ENCODE measurements at regions not wholly inside any gene's neighbourhood (a gene's known extent, or its start where the extent isn't known, plus 50 kb on each side); places are given as distances from the start of the nearest gene placed in this dataset.

DNA sequence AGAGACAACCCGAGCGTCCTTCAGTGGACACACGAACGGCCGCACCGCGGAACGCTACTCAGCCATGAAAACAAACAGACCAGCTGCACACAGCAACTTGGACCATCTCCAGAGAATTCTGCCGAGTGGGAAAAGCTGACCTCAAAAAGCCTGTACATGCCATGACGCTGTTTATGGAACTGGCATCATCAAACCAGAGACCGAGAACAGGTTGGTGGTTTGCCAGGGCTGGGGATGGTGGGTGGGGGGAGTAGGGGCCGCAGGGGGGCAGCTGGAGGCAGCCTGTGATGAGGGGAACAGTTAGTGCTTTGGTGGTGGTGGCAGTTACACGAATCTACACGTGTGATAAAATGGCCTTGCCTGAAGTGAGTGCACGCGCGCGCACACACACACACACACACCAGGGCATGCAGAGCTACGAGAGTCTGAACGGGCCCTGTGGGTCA is 169.8 kb downstream of the LAT start:
- no peak for TF ChIP-seq POLR2A (IDR thresholded peaks at IDR 0.05; ENCODE audit: low read length)
- TF ChIP-seq GATA1 (IDR thresholded peaks at IDR 0.05; ENCODE audit: low read depth, low read length) = no peak
